RPMI8226 (cell line): ENCODE measurements at regions not wholly inside any gene's neighbourhood (a gene's known extent, or its start where the extent isn't known, plus 50 kb on each side); places are given as distances from the start of the nearest gene placed in this dataset.
"Not testable (repeated sequence)": the region's sequence is repeated elsewhere in the genome, so short reads cannot be mapped to it uniquely, and the experiment has no call there.

ENCODE experiments used
- DNase-seq: peaks from one replicate; pipeline ENCODE4 v3.0.0-alpha.2; 2015

GRCh38 chr17:77087650-77088454 lies 52.9 kb upstream of the SEC14L1 start:
- no peak for DNase-seq

- peak; percentile 96 for DNase-seq
Measured at GRCh38 chr17:77088455-77089123, 52.2 kb upstream of the SEC14L1 start.

DNA sequence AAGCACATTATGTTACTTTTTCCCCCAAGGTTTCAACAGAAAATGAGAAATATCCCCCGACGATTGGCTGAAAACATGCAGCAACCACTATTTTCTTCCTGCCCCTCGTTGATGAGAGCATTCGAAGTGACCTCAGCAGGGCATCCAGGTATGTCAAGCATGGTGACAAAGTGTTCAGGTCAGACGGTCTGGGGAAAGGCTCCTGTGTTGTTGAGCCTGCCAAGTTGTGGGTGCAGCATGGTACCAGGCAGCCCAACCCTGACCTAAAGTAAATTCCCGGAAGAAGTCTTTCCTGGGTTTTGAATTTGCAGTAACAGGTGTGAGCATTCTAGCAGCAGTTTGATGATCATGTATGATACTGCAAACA lies 51.7 kb upstream of the SEC14L1 start:
- peak; percentile 41 for DNase-seq

DNA sequence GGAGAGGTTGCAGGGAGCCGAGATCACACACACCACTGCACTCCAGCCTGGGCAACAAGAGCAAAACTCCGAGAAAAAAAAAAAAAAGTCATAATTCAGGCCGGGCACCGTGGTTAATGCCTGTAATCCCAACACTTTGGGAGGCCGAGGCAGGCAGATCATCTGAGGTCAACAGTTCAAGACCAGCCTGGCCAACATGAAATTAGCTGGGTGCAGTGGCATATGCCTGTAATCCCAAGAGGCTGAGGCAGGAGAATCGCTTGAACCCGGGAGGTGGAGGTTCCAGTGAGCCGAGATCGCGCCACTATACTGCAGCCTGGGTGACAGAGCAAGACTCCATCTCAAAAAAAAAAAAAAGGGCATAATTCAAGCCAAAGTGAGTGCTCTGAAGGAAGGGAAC lies 50.8 kb upstream of the SEC14L1 start:
- not testable (repeated sequence) for DNase-seq

- DNase-seq: peak; percentile 93
Measured at GRCh38 chr17:77090476-77090875, 50.3 kb upstream of the SEC14L1 start.
